ENCODE measurements at regions not wholly inside any gene's neighbourhood (a gene's known extent, or its start where the extent isn't known, plus 50 kb on each side); places are given as distances from the start of the nearest gene placed in this dataset.

- no peak for DNase-seq (ENCODE audit: low spot score)
- no peaks in the 10 kb centered on the region for H3K36me3 ChIP-seq
- no peak for TF ChIP-seq CTCF (IDR thresholded peaks at IDR 0.05)
- no peaks in the 10 kb centered on the region for H3K9me3 ChIP-seq
- no peak overlapping the region for H3K4me3 ChIP-seq
- no peak overlapping the region for H3K27ac ChIP-seq
- no peaks in the 10 kb centered on the region for H3K4me1 ChIP-seq
- no peaks in the 10 kb centered on the region for H3K27me3 ChIP-seq
These were observed 486.7 kb upstream of the ZP4 start for GRCh38 chr1:238377280-238377919.

- no peaks in the 10 kb centered on the region for H3K4me1 ChIP-seq
- peaks cover 0 to 8% of the 10 kb centered on the region in 2 donors for H3K9me3 ChIP-seq
- DNase-seq (ENCODE audit: low spot score), result no peak
- no peaks in the 10 kb centered on the region for H3K27me3 ChIP-seq
- no peak overlapping the region for H3K27ac ChIP-seq
- TF ChIP-seq CTCF (IDR thresholded peaks at IDR 0.05), result no peak
- no peaks in the 10 kb centered on the region for H3K36me3 ChIP-seq
- no peak overlapping the region for H3K4me3 ChIP-seq
These were observed 479.9 kb upstream of the ZP4 start for GRCh38 chr1:238370599-238370998.

GRCh38 chr1:238364214-238364892 lies 473.6 kb upstream of the ZP4 start:
- no peak for TF ChIP-seq CTCF (IDR thresholded peaks at IDR 0.05)
- Histone ChIP-seq H3K36me3 (no peaks in the 10 kb centered on the region), H3K27me3 (no peaks in the 10 kb centered on the region), H3K9me3 (peaks cover 0 to 5% of the 10 kb centered on the region in 2 donors), H3K27ac (no peak overlapping the region), H3K4me3 (no peak overlapping the region), H3K4me1 (no peaks in the 10 kb centered on the region)
- DNase-seq (ENCODE audit: low spot score), result no peak

- no peak for TF ChIP-seq CTCF (IDR thresholded peaks at IDR 0.05)
- no peak for DNase-seq (ENCODE audit: low spot score)
- no peaks in the 10 kb centered on the region for H3K27me3 ChIP-seq
- H3K27ac ChIP-seq, result no peak overlapping the region
- H3K4me1 ChIP-seq, result no peaks in the 10 kb centered on the region
- no peaks in the 10 kb centered on the region for H3K36me3 ChIP-seq
- no peak overlapping the region for H3K4me3 ChIP-seq
- H3K9me3 ChIP-seq, result no peaks in the 10 kb centered on the region
These were observed 469.8 kb upstream of the ZP4 start for GRCh38 chr1:238360474-238360873.

- H3K36me3 ChIP-seq, result no peaks in the 10 kb centered on the region
- DNase-seq (ENCODE audit: low spot score), result no peak
- no peak overlapping the region for H3K4me3 ChIP-seq
- no peak overlapping the region for H3K27ac ChIP-seq
- no peak for TF ChIP-seq CTCF (IDR thresholded peaks at IDR 0.05)
- H3K9me3 ChIP-seq, result no peaks in the 10 kb centered on the region
- H3K27me3 ChIP-seq, result no peaks in the 10 kb centered on the region
- H3K4me1 ChIP-seq, result no peaks in the 10 kb centered on the region
These were observed 459.7 kb upstream of the ZP4 start for GRCh38 chr1:238350471-238350870.
